ENCODE measurements at regions not wholly inside any gene's neighbourhood (a gene's known extent, or its start where the extent isn't known, plus 50 kb on each side); places are given as distances from the start of the nearest gene placed in this dataset.

- DNase-seq: no peak
Observed at GRCh38 chr11:10923882-10924281, 66.0 kb upstream of the ZBED5 start.

GRCh38 chr11:10922892-10923291 lies 65.0 kb upstream of the ZBED5 start:
- DNase-seq: no peak

GRCh38 chr11:10920875-10921274 lies 63.0 kb upstream of the ZBED5 start:
- no peak for DNase-seq

- DNase-seq: no peak
Observed at GRCh38 chr11:10920205-10920604, 62.4 kb upstream of the ZBED5 start.

GRCh38 chr11:10918698-10919097 lies 60.8 kb upstream of the ZBED5 start:
- no peak for DNase-seq

- DNase-seq: no peak
Observed at GRCh38 chr11:10918275-10918674, 60.4 kb upstream of the ZBED5 start.

- DNase-seq: no peak
Observed at GRCh38 chr11:10917802-10918201, 59.9 kb upstream of the ZBED5 start.

- no peak for DNase-seq
Observed at GRCh38 chr11:10916665-10917064, 58.8 kb upstream of the ZBED5 start.

- no peak for DNase-seq
Observed at GRCh38 chr11:10914050-10914449, 56.2 kb upstream of the ZBED5 start.

- DNase-seq: no peak
Observed at GRCh38 chr11:10913075-10913474, 55.2 kb upstream of the ZBED5 start.

- no peak for DNase-seq
Observed at GRCh38 chr11:10911907-10912306, 54.1 kb upstream of the ZBED5 start.

GRCh38 chr11:10909141-10909883 lies 51.5 kb upstream of the ZBED5 start:
- no peak for DNase-seq

GRCh38 chr11:10908215-10908951 lies 50.5 kb upstream of the ZBED5 start:
- DNase-seq: no peak

Data from NCI-H1436 (cell line).